Peyer's patch (tissue), 4 donors: ENCODE measurements at regions not wholly inside any gene's neighbourhood (a gene's known extent, or its start where the extent isn't known, plus 50 kb on each side); places are given as distances from the start of the nearest gene placed in this dataset.

ENCODE experiments used
- DNase-seq, 3 donors: peaks; one replicate each; pipeline ENCODE4 v3.0.0-alpha.2; 2017 to 2019
- H3K27ac ChIP-seq, 4 donors: fragments of 200-600 bp; sonication (generic); one replicate each; pipeline ENCODE4 v1.5.1; 2016 to 2019
- H3K27me3 ChIP-seq, 2 donors: fragments of 200-600 bp; sonication (generic); one replicate each; pipeline ENCODE4 v1.5.1; 2019
- H3K36me3 ChIP-seq, 3 donors: fragments of 200-600 bp; sonication (generic); one replicate each; pipeline ENCODE4 v1.5.1; 2016 to 2019
- H3K4me1 ChIP-seq, 4 donors: fragments of 200-600 bp; sonication (generic); one replicate each; pipeline ENCODE4 v1.5.1; 2016 to 2019
- H3K4me3 ChIP-seq, 4 donors: fragments of 200-600 bp; sonication (generic); 1 replicate in 3 of 4; 2 replicates in 1 of 4; pipeline ENCODE4 v1.5.1; 2016 to 2019; ENCODE audit warnings: mild to moderate bottlenecking in 1 of 4
- H3K9me3 ChIP-seq, 4 donors: fragments of 200-600 bp; sonication (generic); one replicate each; pipeline ENCODE4 v1.5.1; 2016 to 2019; ENCODE audit warnings: mild to moderate bottlenecking in 1 of 4
- POLR2A ChIP-seq, 2 donors: fragments of 450-650 bp; IDR thresholded peaks; one replicate each; pipeline ENCODE4 v1.5.1; 2017; ENCODE audit warnings: antibody characterized with exemption in 2 of 2, mild to moderate bottlenecking in 2 of 2, moderate library complexity in 2 of 2
- TF ChIP-seq, protein P1 (sequence below), 6 experiments: fragments of 450-650 bp in 4 of 6; fragments of 200-600 bp in 2 of 6; sonication (generic) in 1 of 6; IDR thresholded peaks; one replicate each; pipeline ENCODE4 v1.5.1; 2017 to 2019; ENCODE audit warnings: antibody characterized with exemption in 6 of 6, mild to moderate bottlenecking in 3 of 6, moderate library complexity in 1 of 6

DNA sequence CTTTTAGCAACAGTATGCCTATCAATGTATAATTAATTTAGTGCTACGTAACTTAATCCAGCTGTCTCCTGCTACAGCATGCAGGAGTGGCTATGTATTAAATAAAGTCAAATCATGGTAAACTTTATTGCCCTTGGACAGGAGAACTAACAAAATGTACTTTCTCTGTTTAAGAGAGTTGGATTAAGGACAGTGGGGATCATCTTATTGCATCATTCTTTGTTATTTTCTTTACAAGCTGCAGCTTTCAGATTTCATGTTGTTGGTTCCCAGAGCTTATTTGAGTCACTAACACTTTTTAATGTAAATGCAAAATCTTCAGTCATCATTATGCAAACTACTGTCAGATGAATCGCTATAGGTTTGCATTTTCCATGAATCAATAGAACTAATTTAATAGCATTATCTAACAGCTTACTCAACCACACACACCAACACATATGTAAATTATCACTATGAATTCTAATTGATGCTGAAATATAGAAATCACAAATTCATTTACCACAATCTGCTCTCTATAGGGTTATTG lies 424.7 kb downstream of the MMUT start:
- no peaks in the 10 kb centered on the region for H3K4me1 ChIP-seq
- H3K9me3 ChIP-seq = no peaks in the 10 kb centered on the region
- H3K27me3 ChIP-seq = no peaks in the 10 kb centered on the region
- H3K36me3 ChIP-seq = no peaks in the 10 kb centered on the region
- DNase-seq = no peak
- TF ChIP-seq, protein P1, sequence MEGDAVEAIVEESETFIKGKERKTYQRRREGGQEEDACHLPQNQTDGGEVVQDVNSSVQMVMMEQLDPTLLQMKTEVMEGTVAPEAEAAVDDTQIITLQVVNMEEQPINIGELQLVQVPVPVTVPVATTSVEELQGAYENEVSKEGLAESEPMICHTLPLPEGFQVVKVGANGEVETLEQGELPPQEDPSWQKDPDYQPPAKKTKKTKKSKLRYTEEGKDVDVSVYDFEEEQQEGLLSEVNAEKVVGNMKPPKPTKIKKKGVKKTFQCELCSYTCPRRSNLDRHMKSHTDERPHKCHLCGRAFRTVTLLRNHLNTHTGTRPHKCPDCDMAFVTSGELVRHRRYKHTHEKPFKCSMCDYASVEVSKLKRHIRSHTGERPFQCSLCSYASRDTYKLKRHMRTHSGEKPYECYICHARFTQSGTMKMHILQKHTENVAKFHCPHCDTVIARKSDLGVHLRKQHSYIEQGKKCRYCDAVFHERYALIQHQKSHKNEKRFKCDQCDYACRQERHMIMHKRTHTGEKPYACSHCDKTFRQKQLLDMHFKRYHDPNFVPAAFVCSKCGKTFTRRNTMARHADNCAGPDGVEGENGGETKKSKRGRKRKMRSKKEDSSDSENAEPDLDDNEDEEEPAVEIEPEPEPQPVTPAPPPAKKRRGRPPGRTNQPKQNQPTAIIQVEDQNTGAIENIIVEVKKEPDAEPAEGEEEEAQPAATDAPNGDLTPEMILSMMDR (IDR thresholded peaks at IDR 0.05) = no peak
- TF ChIP-seq POLR2A (IDR thresholded peaks at IDR 0.05) = no peak
- H3K4me3 ChIP-seq = no peak overlapping the region
- H3K27ac ChIP-seq = no peak overlapping the region

DNA sequence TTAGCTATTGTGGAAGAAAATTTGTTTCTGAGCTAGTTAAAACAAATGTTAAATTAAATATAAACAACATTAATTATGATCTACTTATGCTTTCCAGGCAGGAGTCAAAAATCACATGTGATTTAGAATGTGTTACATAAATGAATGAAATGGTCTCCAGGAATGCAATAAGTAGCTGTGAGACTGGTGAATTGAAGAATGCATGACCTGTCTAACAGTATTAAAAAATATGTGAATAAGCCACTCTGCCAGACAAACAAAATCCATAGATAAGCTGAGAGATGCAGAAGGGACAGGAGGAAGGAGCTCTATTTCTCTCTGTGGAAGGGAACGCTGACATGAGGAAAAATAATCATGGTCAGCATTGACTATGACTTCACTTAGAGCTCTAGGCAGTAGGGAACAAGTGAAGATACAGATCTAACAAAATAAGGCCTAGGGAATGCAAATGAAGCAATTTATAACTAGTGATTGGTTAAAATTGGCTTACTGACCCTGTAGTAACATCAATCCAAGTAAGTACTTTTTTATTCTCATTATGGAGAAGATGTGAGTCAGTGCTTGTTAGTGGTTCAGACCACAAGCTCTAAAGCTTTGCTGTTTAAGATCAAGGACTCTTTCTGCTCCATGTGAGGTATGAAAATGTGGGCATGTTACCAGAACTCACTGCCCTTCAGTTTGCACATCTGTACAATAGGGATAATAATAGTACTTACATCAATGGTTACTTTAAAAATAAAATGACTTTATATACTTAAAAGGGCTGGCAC lies 432.6 kb downstream of the MMUT start:
- DNase-seq = no peak
- no peak overlapping the region for H3K27ac ChIP-seq
- H3K36me3 ChIP-seq = no peaks in the 10 kb centered on the region
- H3K4me1 ChIP-seq = no peaks in the 10 kb centered on the region
- no peak for TF ChIP-seq POLR2A (IDR thresholded peaks at IDR 0.05)
- TF ChIP-seq, protein P1 (IDR thresholded peaks at IDR 0.05) = no peak
- H3K27me3 ChIP-seq = no peaks in the 10 kb centered on the region
- H3K4me3 ChIP-seq = no peak overlapping the region
- H3K9me3 ChIP-seq = no peaks in the 10 kb centered on the region

- Histone ChIP-seq H3K36me3 (no peaks in the 10 kb centered on the region), H3K4me1 (no peaks in the 10 kb centered on the region), H3K27me3 (no peaks in the 10 kb centered on the region), H3K27ac (no peak overlapping the region), H3K9me3 (no peaks in the 10 kb centered on the region), H3K4me3 (no peak overlapping the region)
- TF ChIP-seq POLR2A (IDR thresholded peaks at IDR 0.05) = no peak
- TF ChIP-seq, protein P1 (IDR thresholded peaks at IDR 0.05) = no peak
- DNase-seq = no peak
Measured at GRCh38 chr6:49027644-49028043, 435.4 kb downstream of the MMUT start.

- Histone ChIP-seq H3K27me3 (no peaks in the 10 kb centered on the region), H3K36me3 (no peaks in the 10 kb centered on the region), H3K9me3 (no peaks in the 10 kb centered on the region), H3K4me3 (no peak overlapping the region), H3K4me1 (no peaks in the 10 kb centered on the region), H3K27ac (no peak overlapping the region)
- DNase-seq = no peak
- TF ChIP-seq, protein P1 (IDR thresholded peaks at IDR 0.05) = no peak
- TF ChIP-seq POLR2A (IDR thresholded peaks at IDR 0.05) = no peak
Measured at GRCh38 chr6:49025273-49026240, 437.5 kb downstream of the MMUT start.

DNA sequence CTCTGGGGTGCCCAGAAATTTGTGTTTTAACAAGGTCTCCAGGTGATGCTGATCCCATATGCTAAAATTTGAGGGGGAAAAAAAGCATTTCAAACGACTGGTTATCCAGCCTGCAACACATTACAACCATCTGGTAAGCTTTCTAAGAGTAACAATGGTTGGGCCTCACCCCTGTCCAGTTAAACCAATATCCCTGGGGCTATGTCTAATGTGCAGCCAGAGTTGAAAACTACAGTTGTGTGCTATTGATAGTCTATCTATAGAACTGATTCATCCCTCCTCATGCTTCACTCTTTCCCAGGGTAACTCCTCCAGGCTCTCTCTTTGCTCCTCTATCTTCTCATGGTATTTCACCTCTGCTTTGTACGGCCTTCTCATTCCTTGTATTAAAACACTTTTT lies 458.3 kb downstream of the MMUT start:
- no peaks in the 10 kb centered on the region for H3K9me3 ChIP-seq
- TF ChIP-seq, protein P1 (IDR thresholded peaks at IDR 0.05) = no peak
- no peak for TF ChIP-seq POLR2A (IDR thresholded peaks at IDR 0.05)
- no peak overlapping the region for H3K27ac ChIP-seq
- no peaks in the 10 kb centered on the region for H3K36me3 ChIP-seq
- H3K4me3 ChIP-seq = no peak overlapping the region
- DNase-seq = no peak
- H3K4me1 ChIP-seq = no peaks in the 10 kb centered on the region
- H3K27me3 ChIP-seq = no peaks in the 10 kb centered on the region
